DOHH2 (cell line): ENCODE measurements at regions not wholly inside any gene's neighbourhood (a gene's known extent, or its start where the extent isn't known, plus 50 kb on each side); places are given as distances from the start of the nearest gene placed in this dataset.

Experiments
- H3F3A ChIP-seq: fragments of 200-600 bp; sonication (generic), shearing (Covaris generic); 2 replicates; pipeline ENCODE4 v1.6.0; 2016; ENCODE audit warnings: antibody characterized with exemption, mild to moderate bottlenecking; ENCODE audit not compliant: control insufficient read depth, insufficient read depth
- H3K27ac ChIP-seq: fragments of 200-600 bp; sonication (generic); 2 replicates; pipeline ENCODE4 v1.5.1; 2014; ENCODE audit warnings: low read depth, mild to moderate bottlenecking, low read length, moderate library complexity
- H3K27me3 ChIP-seq: fragments of 200-600 bp; sonication (generic); 2 replicates; pipeline ENCODE4 v1.6.1; 2014; ENCODE audit warnings: mild to moderate bottlenecking, low read length, mixed read lengths; ENCODE audit not compliant: control insufficient read depth
- H3K36me3 ChIP-seq: fragments of 200-600 bp; sonication (generic); 2 replicates; pipeline ENCODE4 v1.6.1; 2014; ENCODE audit warnings: mild to moderate bottlenecking, low read length, moderate library complexity, mixed read lengths; ENCODE audit not compliant: control insufficient read depth
- H3K4me1 ChIP-seq: fragments of 200-600 bp; sonication (generic); 2 replicates; pipeline ENCODE4 v1.6.1; 2014; ENCODE audit warnings: mild to moderate bottlenecking, low read length, mixed read lengths; ENCODE audit not compliant: control insufficient read depth
- H3K4me2 ChIP-seq: fragments of 200-600 bp; sonication (generic); 2 replicates; pipeline ENCODE4 v1.6.0; 2014; ENCODE audit warnings: mild to moderate bottlenecking, low read length, moderate library complexity
- H3K4me3 ChIP-seq: fragments of 200-600 bp; sonication (generic); 2 replicates; pipeline ENCODE4 v1.5.1; 2014; ENCODE audit warnings: mild to moderate bottlenecking, low read length, mixed read lengths
- H3K79me2 ChIP-seq: fragments of 200-600 bp; sonication (generic); 2 replicates; pipeline ENCODE4 v1.6.1; 2014; ENCODE audit warnings: mild to moderate bottlenecking, low read length, mixed read lengths; ENCODE audit not compliant: control insufficient read depth
- H3K9me2 ChIP-seq: fragments of 200-600 bp; sonication (generic); replicated peaks from 2 replicates; pipeline ENCODE4 v1.6.1; 2014; ENCODE audit warnings: mild to moderate bottlenecking, low read length, mixed read lengths; ENCODE audit not compliant: control insufficient read depth
- H3K9me3 ChIP-seq: fragments of 200-600 bp; sonication (generic); 2 replicates; pipeline ENCODE4 v1.6.1; 2014; ENCODE audit warnings: antibody characterized with exemption, low read length, mixed read lengths; ENCODE audit not compliant: control insufficient read depth, insufficient read depth
- H4K20me1 ChIP-seq: fragments of 200-600 bp; sonication (generic); 2 replicates; pipeline ENCODE4 v1.6.0; 2014; ENCODE audit warnings: low read depth, mild to moderate bottlenecking, antibody characterized with exemption, low read length, moderate library complexity; ENCODE audit not compliant: control insufficient read depth, insufficient read depth
- CTCF ChIP-seq: fragments of 200-600 bp; sonication (generic); IDR thresholded peaks from one replicate; pipeline ENCODE4 v1.5.1; 2014; ENCODE audit warnings: antibody characterized with exemption, mild to moderate bottlenecking, low read depth, low read length; ENCODE audit not compliant: poor library complexity, severe bottlenecking
- EZH2phosphoT487 ChIP-seq: fragments of 200-600 bp; sonication (generic); IDR thresholded peaks from 2 replicates; pipeline ENCODE4 v1.6.1; 2017; ENCODE audit warnings: borderline replicate concordance, mild to moderate bottlenecking, antibody characterized with exemption, low read length, moderate library complexity, mixed read lengths

GRCh38 chr6:147637620-147638195 is 129.2 kb downstream of the SAMD5 start:
- TF ChIP-seq CTCF = no peak
- no peak for TF ChIP-seq EZH2phosphoT487
- no peaks in the 10 kb centered on the region for H3K27me3 ChIP-seq
- no peaks in the 10 kb centered on the region for H3K9me3 ChIP-seq
- H3K27ac ChIP-seq = no peak overlapping the region
- H3K36me3 ChIP-seq = no peaks in the 10 kb centered on the region
- H3K4me3 ChIP-seq = no peak overlapping the region
- H3K4me2 ChIP-seq = no peak overlapping the region
- H3K9me2 ChIP-seq = no peaks in the 10 kb centered on the region
- H3K79me2 ChIP-seq = no peaks in the 10 kb centered on the region
- no peaks in the 10 kb centered on the region for H4K20me1 ChIP-seq
- no peaks in the 10 kb centered on the region for H3F3A ChIP-seq
- no peaks in the 10 kb centered on the region for H3K4me1 ChIP-seq

- no peak overlapping the region for H3K27ac ChIP-seq
- H3K4me2 ChIP-seq = no peak overlapping the region
- no peaks in the 10 kb centered on the region for H3F3A ChIP-seq
- H3K4me1 ChIP-seq = no peaks in the 10 kb centered on the region
- no peaks in the 10 kb centered on the region for H3K27me3 ChIP-seq
- no peak overlapping the region for H3K4me3 ChIP-seq
- H3K79me2 ChIP-seq = no peaks in the 10 kb centered on the region
- TF ChIP-seq CTCF (no peak), EZH2phosphoT487 (no peak)
- no peaks in the 10 kb centered on the region for H3K36me3 ChIP-seq
- H3K9me3 ChIP-seq = no peaks in the 10 kb centered on the region
- H4K20me1 ChIP-seq = no peaks in the 10 kb centered on the region
- no peaks in the 10 kb centered on the region for H3K9me2 ChIP-seq
These were observed 130.8 kb downstream of the SAMD5 start for GRCh38 chr6:147639279-147639678.

- H3K27ac ChIP-seq = no peak overlapping the region
- H3K79me2 ChIP-seq = no peaks in the 10 kb centered on the region
- H3K9me2 ChIP-seq = no peaks in the 10 kb centered on the region
- H4K20me1 ChIP-seq = no peaks in the 10 kb centered on the region
- no peak overlapping the region for H3K4me2 ChIP-seq
- TF ChIP-seq EZH2phosphoT487 (no peak), CTCF (no peak)
- H3K27me3 ChIP-seq = no peaks in the 10 kb centered on the region
- no peaks in the 10 kb centered on the region for H3K36me3 ChIP-seq
- no peak overlapping the region for H3K4me3 ChIP-seq
- H3K9me3 ChIP-seq = no peaks in the 10 kb centered on the region
- H3K4me1 ChIP-seq = no peaks in the 10 kb centered on the region
- no peaks in the 10 kb centered on the region for H3F3A ChIP-seq
These were observed 132.1 kb downstream of the SAMD5 start for GRCh38 chr6:147640606-147641005.

- H3K27ac ChIP-seq = no peak overlapping the region
- H3K9me3 ChIP-seq = no peaks in the 10 kb centered on the region
- H3K4me2 ChIP-seq = no peak overlapping the region
- no peaks in the 10 kb centered on the region for H3K27me3 ChIP-seq
- no peaks in the 10 kb centered on the region for H3F3A ChIP-seq
- no peaks in the 10 kb centered on the region for H4K20me1 ChIP-seq
- no peaks in the 10 kb centered on the region for H3K9me2 ChIP-seq
- H3K4me3 ChIP-seq = no peak overlapping the region
- H3K4me1 ChIP-seq = no peaks in the 10 kb centered on the region
- no peaks in the 10 kb centered on the region for H3K79me2 ChIP-seq
- no peaks in the 10 kb centered on the region for H3K36me3 ChIP-seq
- TF ChIP-seq CTCF = no peak
- TF ChIP-seq EZH2phosphoT487 = no peak
These were observed 133.0 kb downstream of the SAMD5 start for GRCh38 chr6:147641511-147641910.
